IPS-NIHi7 (cell line): ENCODE measurements at regions not wholly inside any gene's neighbourhood (a gene's known extent, or its start where the extent isn't known, plus 50 kb on each side); places are given as distances from the start of the nearest gene placed in this dataset.

Source experiments
- DNase-seq: peaks from one replicate; pipeline ENCODE4 v3.0.0; 2012; ENCODE audit warnings: mixed read lengths; ENCODE audit errors: extremely low spot score

DNA sequence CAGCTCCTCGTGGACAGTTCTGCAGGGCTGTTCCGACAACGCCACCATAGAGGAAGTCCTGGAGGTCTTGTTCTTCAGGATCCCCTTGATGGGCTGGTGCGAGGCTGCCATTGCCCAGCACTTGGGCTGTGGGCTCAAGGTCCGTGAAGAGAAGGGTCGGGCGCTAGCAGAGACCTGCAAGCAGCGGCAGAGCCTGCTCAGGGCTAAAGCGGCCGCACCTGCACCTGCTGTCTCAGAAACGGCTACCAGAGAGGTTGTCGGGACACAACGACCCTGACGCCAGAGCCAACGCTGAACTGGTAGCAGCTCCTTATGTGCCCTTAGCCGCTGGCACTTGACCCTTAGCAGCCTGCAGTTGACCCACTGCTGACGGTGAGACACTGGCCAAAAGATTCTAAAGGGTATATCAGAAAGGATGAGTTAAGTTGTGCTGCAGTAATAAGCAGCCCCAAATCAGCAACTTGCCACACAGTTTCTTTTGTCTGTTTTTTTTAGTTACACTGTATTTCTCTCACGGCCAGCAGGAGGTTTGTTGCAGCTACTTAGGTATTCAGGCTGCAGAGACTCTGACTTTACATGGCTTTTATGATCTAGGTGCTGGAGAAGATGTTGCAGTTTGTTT is 55.5 kb upstream of the ST6GAL2 start:
- DNase-seq = no peak

DNA sequence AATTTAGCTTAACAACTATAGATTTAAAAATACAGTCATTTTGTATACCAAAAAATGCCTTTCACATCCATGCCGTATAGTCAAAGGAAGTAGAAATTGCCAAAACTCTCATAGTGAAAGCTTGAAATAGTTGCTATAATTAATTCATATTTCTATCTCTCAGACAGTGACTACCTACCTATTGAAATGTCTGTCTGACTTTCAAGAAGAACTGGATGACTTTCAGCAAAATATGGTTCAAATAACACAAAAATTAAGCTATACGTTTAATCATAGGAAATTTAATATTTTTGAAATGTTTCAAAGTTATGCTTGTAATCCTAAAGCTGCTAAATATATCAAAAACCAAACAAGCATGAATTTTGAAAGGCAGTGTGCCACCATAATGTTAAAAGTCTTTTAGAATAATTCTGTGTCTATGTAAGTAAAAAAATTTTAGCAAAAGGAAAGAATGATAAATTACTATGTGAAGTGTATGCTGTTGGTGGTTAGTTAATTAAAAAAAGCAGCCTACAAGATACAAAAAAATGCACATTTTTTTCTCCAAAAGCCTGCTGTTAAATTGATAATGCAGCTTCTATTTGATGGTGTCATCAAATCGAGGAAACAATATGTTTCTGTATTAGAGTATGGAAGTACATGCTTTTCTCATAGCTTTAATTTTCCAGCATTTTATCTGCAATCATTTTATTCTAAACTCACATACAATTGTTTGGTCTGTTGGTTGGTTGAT is 57.7 kb upstream of the ST6GAL2 start:
- DNase-seq = no peak

GRCh38 chr2:106944215-106944614 is 58.2 kb upstream of the ST6GAL2 start:
- DNase-seq = no peak

DNA sequence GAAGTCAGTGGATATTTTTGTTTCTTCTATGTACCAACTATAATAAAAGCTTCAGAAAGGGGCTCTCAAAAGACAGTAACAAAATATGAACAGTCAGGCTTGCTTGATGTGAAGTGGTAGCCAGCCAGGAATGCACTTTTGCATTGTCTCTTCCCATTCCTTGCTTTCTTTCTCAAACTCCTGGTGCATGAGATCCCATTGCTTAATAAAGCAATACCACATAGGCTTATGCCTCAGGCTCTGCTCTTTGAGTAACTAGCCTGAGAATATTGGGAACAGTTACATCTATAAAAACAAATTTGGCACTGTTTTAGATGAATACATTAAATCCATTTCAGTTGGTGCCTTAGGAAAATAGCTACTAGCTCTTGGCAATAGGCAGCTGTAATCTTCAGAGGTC is 62.6 kb upstream of the ST6GAL2 start:
- no peak for DNase-seq

- DNase-seq = no peak
Measured at GRCh38 chr2:106953236-106953635, 67.3 kb upstream of the ST6GAL2 start.

- no peak for DNase-seq
Measured at GRCh38 chr2:106953779-106954178, 67.8 kb upstream of the ST6GAL2 start.

- DNase-seq = no peak
Measured at GRCh38 chr2:106954304-106954703, 68.3 kb upstream of the ST6GAL2 start.

DNA sequence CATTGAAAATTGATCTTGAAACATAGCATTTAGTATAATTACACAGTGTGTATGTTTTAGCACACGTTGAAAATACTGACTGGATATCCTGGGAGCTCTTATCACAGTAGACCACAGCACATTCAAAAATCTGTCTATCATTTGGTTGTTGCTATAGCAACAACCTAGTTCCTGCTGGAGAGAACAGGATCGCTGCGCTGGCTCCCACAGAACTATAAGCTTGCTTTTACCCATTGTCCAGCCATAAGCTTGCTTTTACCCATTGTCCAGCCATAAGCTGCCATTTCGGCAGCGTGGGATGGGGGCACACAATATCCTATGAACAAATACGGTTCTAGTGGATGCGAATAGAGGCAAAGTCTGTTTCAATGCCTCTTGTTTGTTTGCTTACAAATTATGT is 70.4 kb upstream of the ST6GAL2 start:
- no peak for DNase-seq

DNA sequence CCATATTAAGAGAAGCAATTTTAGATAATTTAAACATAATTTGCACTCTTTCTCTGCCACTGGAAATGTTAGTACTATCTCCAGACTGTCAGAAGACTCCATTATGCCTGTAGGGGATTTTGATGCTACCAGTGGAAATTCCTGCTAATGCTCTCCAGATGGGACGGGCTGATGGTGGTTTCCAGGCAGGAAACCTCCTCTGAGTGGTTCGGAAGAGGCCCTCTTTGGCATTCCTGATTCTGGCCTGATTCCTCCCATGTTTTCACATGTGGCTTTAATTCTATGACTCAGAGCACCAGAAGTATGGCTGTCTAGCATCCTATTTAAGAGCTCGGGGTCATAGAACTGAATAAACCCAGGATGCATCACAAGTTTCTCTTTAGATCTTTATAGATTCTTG is 70.9 kb upstream of the ST6GAL2 start:
- DNase-seq = no peak

DNA sequence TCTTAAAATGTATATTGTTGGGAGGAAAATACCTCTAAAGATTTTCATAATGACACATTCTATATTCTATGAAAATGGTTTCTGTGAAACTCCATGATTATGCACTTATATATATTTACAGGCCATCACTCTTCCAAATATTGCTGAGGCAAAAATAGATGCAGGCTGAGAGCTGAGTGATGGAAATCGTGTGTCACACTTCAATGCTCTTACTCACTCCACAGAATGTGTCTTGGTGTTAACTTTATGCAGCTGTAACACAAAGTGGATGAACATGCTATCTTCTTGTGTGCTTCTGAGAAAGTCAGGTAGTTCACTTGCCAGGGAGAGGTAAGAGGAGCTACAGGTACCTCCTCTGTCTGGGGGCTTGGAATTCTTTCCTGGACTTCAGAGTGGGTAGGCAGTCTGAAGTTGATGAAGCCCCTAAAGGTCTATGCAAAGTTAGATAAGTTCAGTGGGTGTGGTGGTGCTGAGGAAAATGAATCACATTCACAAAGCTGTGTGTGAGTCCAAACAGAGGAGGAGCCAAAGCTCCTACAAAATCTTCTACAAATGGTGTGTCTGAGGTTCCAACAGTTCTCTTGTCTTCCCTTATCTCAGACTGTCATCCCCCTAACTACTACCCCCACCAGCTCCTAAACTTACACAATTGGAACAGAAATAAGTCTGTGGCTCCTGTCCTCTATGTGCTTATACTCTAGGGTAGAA is 74.2 kb upstream of the ST6GAL2 start:
- no peak for DNase-seq

- no peak for DNase-seq
Measured at GRCh38 chr2:106960683-106961161, 74.8 kb upstream of the ST6GAL2 start.

GRCh38 chr2:106961328-106961727 is 75.4 kb upstream of the ST6GAL2 start:
- DNase-seq = no peak

DNA sequence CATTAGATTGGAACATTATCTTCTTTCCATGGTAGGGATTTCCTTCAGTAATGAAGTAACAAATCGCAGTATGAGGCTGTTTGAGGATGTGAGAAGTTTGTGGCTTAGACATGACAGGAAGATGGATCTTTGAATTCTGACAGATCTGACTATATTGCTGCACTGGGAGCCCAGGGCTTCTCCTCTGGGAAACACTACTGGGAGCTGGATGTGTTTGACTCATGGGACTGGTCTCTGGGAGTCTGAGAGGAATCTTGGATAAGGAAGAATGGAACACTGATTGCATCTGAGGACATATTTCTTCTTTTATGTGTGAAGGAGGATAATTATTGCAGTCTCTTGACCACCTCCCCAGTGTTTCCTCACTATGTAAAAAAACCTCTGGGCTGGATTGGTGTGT is 77.2 kb upstream of the ST6GAL2 start:
- DNase-seq = no peak

- DNase-seq = no peak
Measured at GRCh38 chr2:106963893-106964292, 77.9 kb upstream of the ST6GAL2 start.

DNA sequence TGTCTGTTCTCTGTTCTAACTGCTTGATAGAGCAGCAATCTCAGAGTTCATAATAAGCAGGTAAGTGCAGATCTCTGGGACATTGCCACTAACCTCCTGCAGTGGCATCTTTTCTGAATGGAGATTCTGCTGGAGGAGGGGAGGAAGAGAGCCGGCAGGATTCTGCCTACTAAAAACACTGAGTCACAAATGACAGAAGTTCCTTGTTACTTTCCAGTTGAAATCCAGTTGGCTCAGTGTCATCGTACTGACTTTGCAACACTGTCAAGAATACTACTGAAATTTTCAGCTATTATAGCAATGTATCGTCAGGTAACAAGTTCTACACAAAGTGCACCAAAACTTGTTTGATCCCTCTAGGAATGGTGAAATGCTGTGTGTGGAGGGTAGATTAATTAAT is 79.6 kb upstream of the ST6GAL2 start:
- no peak for DNase-seq

- no peak for DNase-seq
Measured at GRCh38 chr2:106969777-106970176, 83.8 kb upstream of the ST6GAL2 start.

GRCh38 chr2:106970471-106971261 is 84.7 kb upstream of the ST6GAL2 start:
- no peak for DNase-seq

DNA sequence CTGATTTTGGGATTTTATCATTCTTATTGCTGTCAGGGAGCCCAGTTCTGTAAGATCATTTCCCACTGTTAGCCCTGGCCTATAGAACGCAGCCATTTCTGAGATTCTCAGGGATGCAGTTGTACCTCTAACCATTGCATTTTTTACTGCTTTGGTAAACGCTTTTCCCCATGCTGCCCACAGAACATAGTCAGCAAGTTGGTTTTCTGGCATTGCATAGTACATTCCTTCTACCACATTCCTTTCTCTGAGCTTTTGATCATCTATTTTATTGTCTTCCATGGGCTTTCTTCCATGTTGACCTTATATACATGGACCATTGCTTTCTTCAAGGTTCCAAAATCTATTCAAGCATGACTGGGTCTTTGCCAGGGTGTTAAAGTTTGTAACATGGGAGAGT is 86.8 kb upstream of the ST6GAL2 start:
- no peak for DNase-seq

- DNase-seq = no peak
Measured at GRCh38 chr2:106974891-106975290, 88.9 kb upstream of the ST6GAL2 start.

- no peak for DNase-seq
Measured at GRCh38 chr2:106975641-106976040, 89.7 kb upstream of the ST6GAL2 start.

DNA sequence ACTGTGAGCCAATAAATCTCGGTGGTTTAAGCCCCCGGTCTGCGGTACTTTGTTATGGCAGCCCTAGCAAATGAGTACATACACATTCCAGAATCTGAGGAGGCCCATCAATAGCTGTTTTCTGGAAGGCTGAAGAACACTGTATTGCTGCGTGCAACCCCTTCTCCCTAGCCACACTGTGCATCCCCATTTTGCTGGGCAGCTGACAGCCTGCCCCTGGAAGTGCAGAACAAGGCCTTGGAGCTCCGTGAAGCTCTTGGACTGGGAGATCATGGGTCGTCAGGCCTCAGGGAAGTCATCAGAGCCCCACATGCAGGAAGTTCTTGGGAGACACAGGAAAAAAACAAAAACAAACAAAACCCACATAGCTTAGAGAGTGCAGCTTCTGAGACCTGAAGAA is 90.6 kb upstream of the ST6GAL2 start:
- no peak for DNase-seq

GRCh38 chr2:106977717-106978116 is 91.8 kb upstream of the ST6GAL2 start:
- DNase-seq = no peak
